Pons (tissue), 1 donor: ENCODE measurements at regions not wholly inside any gene's neighbourhood (a gene's known extent, or its start where the extent isn't known, plus 50 kb on each side); places are given as distances from the start of the nearest gene placed in this dataset.

ENCODE experiments used
- DNase-seq: peaks from one replicate; pipeline ENCODE4 v3.0.0-alpha.2; 2016; ENCODE audit warnings: low spot score

DNA sequence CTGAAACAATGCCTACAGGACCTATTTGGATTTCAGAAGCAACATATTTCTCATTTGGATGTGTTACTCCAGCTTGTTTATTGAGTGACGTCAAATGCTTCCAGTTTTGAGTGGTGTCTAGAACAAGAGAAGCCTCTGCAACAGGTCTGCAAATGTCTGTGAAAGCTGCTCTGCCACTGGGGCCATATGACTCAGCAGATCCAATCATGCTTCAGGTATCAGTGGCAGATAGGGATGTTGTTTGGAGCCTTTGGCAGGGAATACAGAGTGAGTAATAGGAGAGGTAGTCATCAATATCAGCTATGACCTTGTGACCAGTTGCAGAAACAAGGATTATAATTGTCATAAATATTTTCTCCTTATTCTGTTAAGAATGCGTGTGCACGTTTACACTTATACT, 141.1 kb upstream of the ZXDA start:
- no peak for DNase-seq

DNA sequence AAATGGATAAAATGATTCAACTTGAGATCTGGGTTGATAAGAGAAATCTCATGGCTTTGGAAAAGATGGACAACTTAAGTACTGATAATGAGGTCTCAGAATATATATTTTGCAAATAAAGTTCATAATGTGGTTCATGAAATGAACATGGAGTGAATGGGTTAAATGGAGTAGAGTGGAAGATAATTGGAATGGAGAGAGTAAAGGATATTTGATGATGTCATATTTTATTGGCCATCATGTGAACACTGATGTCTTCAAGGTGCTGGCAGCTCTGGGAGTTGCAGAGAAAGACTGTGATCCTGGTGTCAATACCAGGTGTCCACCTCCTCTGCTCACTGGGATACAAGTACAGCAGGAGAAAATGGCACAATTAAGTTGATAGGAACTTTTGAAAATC, 133.9 kb upstream of the ZXDA start:
- DNase-seq = no peak

DNA sequence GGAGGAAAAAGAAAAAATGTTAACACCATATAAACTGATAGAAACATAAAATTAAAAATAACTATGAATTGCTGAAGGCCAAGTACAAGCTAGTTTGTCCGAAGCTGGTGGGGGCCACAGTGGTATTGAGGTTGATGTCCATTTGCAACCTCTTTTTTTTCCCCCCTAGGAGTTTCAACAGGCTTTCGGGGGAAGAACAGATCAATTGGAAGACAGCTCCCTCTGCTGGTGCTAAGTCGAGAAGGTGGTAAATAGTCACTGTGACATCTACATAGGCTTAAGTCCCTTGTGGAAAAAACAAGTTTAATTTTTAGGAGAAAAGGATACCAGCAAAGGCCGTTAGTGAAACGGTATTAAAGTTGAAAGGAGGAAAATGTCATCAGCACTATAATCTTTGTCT, 115.7 kb upstream of the ZXDA start:
- peak; percentile 36 for DNase-seq

- no peak for DNase-seq
These were observed 75.7 kb upstream of the ZXDA start for GRCh38 chrX:57985951-57986350.

DNA sequence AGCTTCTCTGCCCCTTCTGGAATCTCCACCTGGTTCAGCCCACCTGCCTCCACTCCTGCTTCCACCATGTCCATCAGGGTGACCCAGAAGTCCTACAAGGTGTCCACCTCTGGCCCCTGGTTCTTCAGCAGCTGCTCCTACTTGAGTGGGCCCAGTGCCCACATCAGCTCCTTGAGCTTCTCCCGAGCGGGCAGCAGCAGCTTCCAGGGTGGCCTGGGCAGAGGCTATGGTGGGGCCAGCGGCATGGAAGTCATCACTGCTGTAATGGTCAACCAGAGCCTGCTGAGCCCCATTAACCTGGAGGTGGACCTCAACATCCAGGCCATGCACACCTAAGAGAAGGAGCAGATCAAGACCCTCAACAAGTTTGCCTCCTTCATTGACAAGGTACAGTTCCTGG, 74.4 kb upstream of the ZXDA start:
- no peak for DNase-seq

GRCh38 chrX:57977992-57978391, 67.7 kb upstream of the ZXDA start:
- no peak for DNase-seq

DNA sequence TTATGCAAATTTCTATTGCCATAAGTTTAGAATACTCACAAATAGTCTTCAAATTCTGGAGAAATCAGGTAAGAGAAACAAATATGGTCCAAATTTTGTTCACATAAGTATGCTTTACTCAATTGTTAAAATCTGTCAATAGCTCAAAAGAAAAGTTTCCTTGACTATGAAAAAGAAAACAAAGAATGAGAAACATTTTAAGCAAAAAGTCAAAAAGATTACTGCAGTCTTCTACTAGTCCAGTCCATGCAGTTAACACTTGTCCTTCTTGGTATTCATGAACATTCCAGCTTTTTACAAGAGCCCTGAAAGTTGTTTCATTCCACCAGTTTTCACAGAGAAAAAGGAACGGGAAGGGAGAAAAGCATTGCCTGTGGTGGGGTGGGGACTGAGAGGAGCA, 54.7 kb upstream of the ZXDA start:
- no peak for DNase-seq
